Activated naive CD8-positive, alpha-beta T cell (primary cell): ENCODE measurements at regions not wholly inside any gene's neighbourhood (a gene's known extent, or its start where the extent isn't known, plus 50 kb on each side); places are given as distances from the start of the nearest gene placed in this dataset.

ENCODE experiments used
- H3K27ac Mint-ChIP-seq: one replicate; pipeline ENCODE4 v1.8.0; 2021; ENCODE audit warnings: mixed read lengths
- H3K27me3 Mint-ChIP-seq: one replicate; pipeline ENCODE4 v1.8.0; 2021; ENCODE audit warnings: mixed read lengths
- H3K36me3 Mint-ChIP-seq: one replicate; pipeline ENCODE4 v1.8.0; 2021; ENCODE audit warnings: mixed read lengths
- H3K4me1 Mint-ChIP-seq: one replicate; pipeline ENCODE4 v1.8.0; 2021; ENCODE audit warnings: low read depth, mixed read lengths
- H3K4me3 Mint-ChIP-seq: one replicate; pipeline ENCODE4 v1.8.0; 2021; ENCODE audit warnings: mild to moderate bottlenecking, mixed read lengths
- H3K9me3 Mint-ChIP-seq: one replicate; pipeline ENCODE4 v1.8.0; 2021; ENCODE audit warnings: low read depth, mixed read lengths

GRCh38 chr15:87416591-87417257, 839.8 kb downstream of the NTRK3 start:
- H3K9me3 Mint-ChIP-seq, result no peaks in the 10 kb centered on the region
- peaks cover 6% of the 10 kb centered on the region for H3K27me3 Mint-ChIP-seq
- no peaks in the 10 kb centered on the region for H3K36me3 Mint-ChIP-seq
- H3K27ac Mint-ChIP-seq, result no peak overlapping the region
- no peak overlapping the region for H3K4me3 Mint-ChIP-seq
- H3K4me1 Mint-ChIP-seq, result no peaks in the 10 kb centered on the region

- H3K4me3 Mint-ChIP-seq, result no peak overlapping the region
- no peaks in the 10 kb centered on the region for H3K4me1 Mint-ChIP-seq
- no peaks in the 10 kb centered on the region for H3K9me3 Mint-ChIP-seq
- no peak overlapping the region for H3K27ac Mint-ChIP-seq
- H3K36me3 Mint-ChIP-seq, result no peaks in the 10 kb centered on the region
- peaks cover 5% of the 10 kb centered on the region for H3K27me3 Mint-ChIP-seq
These were observed 847.6 kb downstream of the NTRK3 start for GRCh38 chr15:87408902-87409301.

- no peaks in the 10 kb centered on the region for H3K9me3 Mint-ChIP-seq
- no peak overlapping the region for H3K4me3 Mint-ChIP-seq
- H3K4me1 Mint-ChIP-seq, result no peaks in the 10 kb centered on the region
- no peaks in the 10 kb centered on the region for H3K36me3 Mint-ChIP-seq
- peaks cover 3% of the 10 kb centered on the region for H3K27me3 Mint-ChIP-seq
- no peak overlapping the region for H3K27ac Mint-ChIP-seq
These were observed 852.6 kb downstream of the NTRK3 start for GRCh38 chr15:87403973-87404372.

GRCh38 chr15:87401973-87402372, 854.6 kb downstream of the NTRK3 start:
- H3K4me3 Mint-ChIP-seq, result no peak overlapping the region
- no peaks in the 10 kb centered on the region for H3K9me3 Mint-ChIP-seq
- H3K36me3 Mint-ChIP-seq, result no peaks in the 10 kb centered on the region
- H3K27ac Mint-ChIP-seq, result no peak overlapping the region
- no peaks in the 10 kb centered on the region for H3K4me1 Mint-ChIP-seq
- peaks cover 3% of the 10 kb centered on the region for H3K27me3 Mint-ChIP-seq

- H3K4me3 Mint-ChIP-seq, result no peak overlapping the region
- H3K27ac Mint-ChIP-seq, result no peak overlapping the region
- H3K4me1 Mint-ChIP-seq, result no peaks in the 10 kb centered on the region
- H3K36me3 Mint-ChIP-seq, result no peaks in the 10 kb centered on the region
- peaks cover 5% of the 10 kb centered on the region for H3K9me3 Mint-ChIP-seq
- peaks cover 3% of the 10 kb centered on the region for H3K27me3 Mint-ChIP-seq
These were observed 861.9 kb downstream of the NTRK3 start for GRCh38 chr15:87394676-87395075.

- Mint-ChIP-seq H3K36me3 (no peaks in the 10 kb centered on the region), H3K4me1 (no peaks in the 10 kb centered on the region), H3K9me3 (no peaks in the 10 kb centered on the region), H3K27ac (no peak overlapping the region), H3K4me3 (no peak overlapping the region), H3K27me3 (peaks cover 3% of the 10 kb centered on the region)
These were observed 868.8 kb downstream of the NTRK3 start for GRCh38 chr15:87387766-87388165.

- Mint-ChIP-seq H3K4me1 (no peaks in the 10 kb centered on the region), H3K27me3 (peaks cover 13% of the 10 kb centered on the region), H3K4me3 (no peak overlapping the region), H3K9me3 (peaks cover 14% of the 10 kb centered on the region), H3K27ac (no peak overlapping the region), H3K36me3 (no peaks in the 10 kb centered on the region)
These were observed 882.2 kb downstream of the NTRK3 start for GRCh38 chr15:87374339-87374738.

- H3K9me3 Mint-ChIP-seq, result peaks cover 14% of the 10 kb centered on the region
- H3K36me3 Mint-ChIP-seq, result no peaks in the 10 kb centered on the region
- H3K4me3 Mint-ChIP-seq, result no peak overlapping the region
- no peaks in the 10 kb centered on the region for H3K4me1 Mint-ChIP-seq
- peaks cover 10% of the 10 kb centered on the region for H3K27me3 Mint-ChIP-seq
- H3K27ac Mint-ChIP-seq, result no peak overlapping the region
These were observed 887.3 kb downstream of the NTRK3 start for GRCh38 chr15:87369269-87369668.

- H3K4me3 Mint-ChIP-seq, result no peak overlapping the region
- no peaks in the 10 kb centered on the region for H3K4me1 Mint-ChIP-seq
- peaks cover 5% of the 10 kb centered on the region for H3K27me3 Mint-ChIP-seq
- H3K9me3 Mint-ChIP-seq, result peaks cover 14% of the 10 kb centered on the region
- H3K27ac Mint-ChIP-seq, result no peak overlapping the region
- H3K36me3 Mint-ChIP-seq, result no peaks in the 10 kb centered on the region
These were observed 888.0 kb downstream of the NTRK3 start for GRCh38 chr15:87368511-87368910.

GRCh38 chr15:87365186-87365585, 891.4 kb downstream of the NTRK3 start:
- H3K4me1 Mint-ChIP-seq, result no peaks in the 10 kb centered on the region
- H3K36me3 Mint-ChIP-seq, result no peaks in the 10 kb centered on the region
- no peak overlapping the region for H3K27ac Mint-ChIP-seq
- H3K27me3 Mint-ChIP-seq, result peaks cover 1% of the 10 kb centered on the region
- H3K9me3 Mint-ChIP-seq, result peaks cover 6% of the 10 kb centered on the region
- H3K4me3 Mint-ChIP-seq, result no peak overlapping the region

- no peaks in the 10 kb centered on the region for H3K36me3 Mint-ChIP-seq
- no peaks in the 10 kb centered on the region for H3K4me1 Mint-ChIP-seq
- H3K4me3 Mint-ChIP-seq, result no peak overlapping the region
- peaks cover 1% of the 10 kb centered on the region for H3K27me3 Mint-ChIP-seq
- no peaks in the 10 kb centered on the region for H3K9me3 Mint-ChIP-seq
- no peak overlapping the region for H3K27ac Mint-ChIP-seq
These were observed 894.0 kb downstream of the NTRK3 start for GRCh38 chr15:87362531-87362930.

GRCh38 chr15:87357637-87358313, 898.8 kb downstream of the NTRK3 start:
- Mint-ChIP-seq H3K27me3 (peaks cover 1% of the 10 kb centered on the region), H3K36me3 (no peaks in the 10 kb centered on the region), H3K9me3 (no peaks in the 10 kb centered on the region), H3K4me3 (no peak overlapping the region), H3K27ac (no peak overlapping the region), H3K4me1 (no peaks in the 10 kb centered on the region)

GRCh38 chr15:87355946-87356345, 900.6 kb downstream of the NTRK3 start:
- no peak overlapping the region for H3K4me3 Mint-ChIP-seq
- no peak overlapping the region for H3K27ac Mint-ChIP-seq
- no peaks in the 10 kb centered on the region for H3K9me3 Mint-ChIP-seq
- H3K27me3 Mint-ChIP-seq, result no peaks in the 10 kb centered on the region
- no peaks in the 10 kb centered on the region for H3K4me1 Mint-ChIP-seq
- no peaks in the 10 kb centered on the region for H3K36me3 Mint-ChIP-seq

GRCh38 chr15:87354661-87355410, 901.7 kb downstream of the NTRK3 start:
- Mint-ChIP-seq H3K27me3 (no peaks in the 10 kb centered on the region), H3K4me1 (no peaks in the 10 kb centered on the region), H3K27ac (no peak overlapping the region), H3K36me3 (no peaks in the 10 kb centered on the region), H3K9me3 (no peaks in the 10 kb centered on the region), H3K4me3 (no peak overlapping the region)

GRCh38 chr15:87349181-87349580, 907.4 kb downstream of the NTRK3 start:
- H3K36me3 Mint-ChIP-seq, result no peaks in the 10 kb centered on the region
- no peak overlapping the region for H3K4me3 Mint-ChIP-seq
- no peaks in the 10 kb centered on the region for H3K4me1 Mint-ChIP-seq
- H3K27me3 Mint-ChIP-seq, result no peaks in the 10 kb centered on the region
- no peaks in the 10 kb centered on the region for H3K9me3 Mint-ChIP-seq
- H3K27ac Mint-ChIP-seq, result no peak overlapping the region
